GM23338 (cell line): ENCODE measurements at regions not wholly inside any gene's neighbourhood (a gene's known extent, or its start where the extent isn't known, plus 50 kb on each side); places are given as distances from the start of the nearest gene placed in this dataset.

Experiments used
- ATAC-seq: fragments of 200-7000 bp; cut with Tn5 transposase; 3 replicates; pipeline ENCODE4 v1.9.1; 2020
- DNase-seq: peaks from one replicate; pipeline ENCODE4 v3.0.0-alpha.2; 2015; ENCODE audit warnings: low spot score
- H2AFZ ChIP-seq: fragments of 200-600 bp; sonication (generic); 2 replicates; pipeline ENCODE4 v1.8.0; 2016; ENCODE audit warnings: antibody characterized with exemption, mild to moderate bottlenecking, moderate library complexity
- H3F3A ChIP-seq: fragments of 200-600 bp; sonication (generic); replicated peaks from 2 replicates; pipeline ENCODE4 v1.8.0; 2017; ENCODE audit warnings: antibody characterized with exemption, mixed run types, low read depth
- H3K27ac ChIP-seq: fragments of 200-600 bp; sonication (generic); 2 replicates; pipeline ENCODE4 v1.6.1; 2016; ENCODE audit warnings: low read depth
- H3K27me3 ChIP-seq: fragments of 200-600 bp; sonication (generic); 2 replicates; pipeline ENCODE4 v1.8.0; 2016; ENCODE audit warnings: mild to moderate bottlenecking, mixed run types, moderate library complexity; ENCODE audit not compliant: insufficient read depth
- H3K36me3 ChIP-seq: fragments of 200-600 bp; sonication (generic); 2 replicates; pipeline ENCODE4 v1.8.0; 2016; ENCODE audit warnings: mild to moderate bottlenecking; ENCODE audit not compliant: insufficient read depth
- H3K4me1 ChIP-seq: fragments of 200-600 bp; sonication (generic); 2 replicates; pipeline ENCODE4 v1.8.0; 2016; ENCODE audit warnings: mild to moderate bottlenecking, moderate library complexity; ENCODE audit not compliant: insufficient read depth
- H3K4me2 ChIP-seq: fragments of 200-600 bp; sonication (generic); 2 replicates; pipeline ENCODE4 v1.7.1; 2017; ENCODE audit warnings: mixed run types
- H3K4me3 ChIP-seq: fragments of 200-600 bp; sonication (generic); 2 replicates; pipeline ENCODE4 v1.6.1; 2016; ENCODE audit warnings: mixed run types
- H3K79me2 ChIP-seq: fragments of 200-600 bp; sonication (generic); replicated peaks from 2 replicates; pipeline ENCODE4 v1.8.0; 2017; ENCODE audit warnings: mild to moderate bottlenecking; ENCODE audit not compliant: insufficient read depth
- H3K9me2 ChIP-seq: fragments of 200-600 bp; sonication (generic); 2 replicates; pipeline ENCODE4 v1.8.0; 2017; ENCODE audit not compliant: insufficient read depth
- H4K20me1 ChIP-seq: fragments of 200-600 bp; sonication (generic); replicated peaks from 2 replicates; pipeline ENCODE4 v1.8.0; 2017; ENCODE audit warnings: mild to moderate bottlenecking; ENCODE audit not compliant: insufficient read depth
- H3K27ac Mint-ChIP-seq: 2 replicates; pipeline ENCODE4 v1.8.0; 2020; ENCODE audit warnings: inconsistent platforms, mild to moderate bottlenecking, moderate library complexity, mixed read lengths
- H3K27me3 Mint-ChIP-seq: 3 replicates; pipeline ENCODE4 v1.8.0; 2022; ENCODE audit warnings: low read depth, mild to moderate bottlenecking, moderate library complexity, mixed read lengths, inconsistent platforms; ENCODE audit not compliant: insufficient read depth, poor library complexity
- H3K36me3 Mint-ChIP-seq: 3 replicates; pipeline ENCODE4 v1.8.0; 2021; ENCODE audit warnings: low read depth, mild to moderate bottlenecking, inconsistent platforms, moderate library complexity, mixed read lengths
- H3K4me1 Mint-ChIP-seq: 3 replicates; pipeline ENCODE4 v1.8.0; 2020; ENCODE audit warnings: mild to moderate bottlenecking, inconsistent platforms, mixed read lengths
- H3K4me3 Mint-ChIP-seq: 3 replicates; pipeline ENCODE4 v1.8.0; 2021; ENCODE audit warnings: moderate library complexity, mild to moderate bottlenecking, inconsistent platforms, mixed read lengths
- H3K9me3 Mint-ChIP-seq: 3 replicates; pipeline ENCODE4 v1.8.0; 2020; ENCODE audit warnings: moderate library complexity, mild to moderate bottlenecking, inconsistent platforms, mixed read lengths
- CREB1 ChIP-seq: fragments of 250-450 bp; sonication (Bioruptor Pico); IDR thresholded peaks from 2 replicates; pipeline ENCODE4 v1.5.0; 2020; ENCODE audit warnings: low read depth, mild to moderate bottlenecking, moderate library complexity
- CTCF ChIP-seq, 2 experiments: fragments of 200-600 bp in 1 of 2; sonication (generic) in 1 of 2; conservative IDR thresholded peaks; 2 replicates each; pipeline versions ENCODE4 v1.5.1 to v1.6.1; 2016 to 2017; ENCODE audit warnings: antibody characterized with exemption in 2 of 2, low read depth in 2 of 2, mild to moderate bottlenecking in 2 of 2, moderate library complexity in 1 of 2
- ETS1 ChIP-seq: IDR thresholded peaks from 2 replicates; pipeline ENCODE4 v1.6.1; 2016; ENCODE audit warnings: antibody characterized with exemption
- EZH2 ChIP-seq: fragments of 200-600 bp; sonication (generic); IDR thresholded peaks from one replicate; pipeline ENCODE4 v1.8.0; 2017; ENCODE audit warnings: antibody characterized with exemption, mild to moderate bottlenecking, low read depth; ENCODE audit not compliant: unreplicated experiment
- EZH2phosphoT487 ChIP-seq: fragments of 200-600 bp; sonication (generic); IDR thresholded peaks from one replicate; pipeline ENCODE4 v1.8.1; 2018; ENCODE audit warnings: antibody characterized with exemption; ENCODE audit not compliant: unreplicated experiment
- JUNB ChIP-seq: IDR thresholded peaks from one replicate; pipeline ENCODE4 v1.6.1; 2016; ENCODE audit warnings: antibody characterized with exemption; ENCODE audit not compliant: unreplicated experiment
- NANOG ChIP-seq: IDR thresholded peaks from 2 replicates; pipeline ENCODE4 v1.6.1; 2016; ENCODE audit warnings: antibody characterized with exemption, borderline replicate concordance
- STAT1 ChIP-seq: IDR thresholded peaks from one replicate; pipeline ENCODE4 v1.6.1; 2016; ENCODE audit warnings: antibody characterized with exemption; ENCODE audit not compliant: unreplicated experiment
- ZNF331 ChIP-seq: fragments of 250-450 bp; sonication (Bioruptor Pico); IDR thresholded peaks from 2 replicates; pipeline ENCODE4 v1.5.0; 2020; ENCODE audit warnings: low read depth, mild to moderate bottlenecking, moderate library complexity
- TF ChIP-seq, protein P1 (sequence below): fragments of 250-450 bp; sonication (Bioruptor Pico); IDR thresholded peaks from 2 replicates; pipeline ENCODE4 v1.5.0; 2020; ENCODE audit warnings: mild to moderate bottlenecking, moderate library complexity
- TF ChIP-seq, protein P2 (sequence below): IDR thresholded peaks from one replicate; pipeline ENCODE4 v1.6.1; 2018; ENCODE audit warnings: antibody characterized with exemption; ENCODE audit not compliant: unreplicated experiment

DNA sequence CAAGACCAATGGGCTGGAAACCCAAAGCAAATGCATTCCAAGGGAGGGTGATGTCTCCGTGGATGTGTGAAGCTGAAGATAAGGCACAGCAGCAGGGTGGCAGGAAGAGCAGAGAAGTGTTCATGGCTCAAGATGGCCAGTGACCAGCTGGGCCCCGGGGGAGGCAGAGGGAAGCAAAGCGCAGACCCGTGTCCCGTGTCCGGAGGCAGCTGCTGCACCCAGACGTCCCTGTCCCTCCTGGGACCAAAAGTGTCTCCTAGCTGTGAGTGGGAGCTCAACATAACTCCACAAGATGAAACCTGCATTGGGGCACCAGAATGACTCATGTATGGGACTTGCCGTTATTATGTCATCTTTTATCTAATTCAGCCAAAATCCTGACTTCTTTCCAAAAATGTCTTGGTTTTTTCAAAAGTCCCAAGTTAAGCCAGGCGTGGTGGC is 118.2 kb downstream of the RIPK4 start (continued):
- TF ChIP-seq ETS1 (no peak), EZH2 (no peak)

- no peaks in the 10 kb centered on the region for H3F3A ChIP-seq
- H2AFZ ChIP-seq = no peak overlapping the region
- ATAC-seq (no peak), DNase-seq (no peak)
- no peak overlapping the region for H3K27ac Mint-ChIP-seq
- no peaks in the 10 kb centered on the region for H3K36me3 ChIP-seq
- no peaks in the 10 kb centered on the region for H4K20me1 ChIP-seq
- no peak overlapping the region for H3K4me3 Mint-ChIP-seq
- no peaks in the 10 kb centered on the region for H3K9me2 ChIP-seq
- no peaks in the 10 kb centered on the region for H3K79me2 ChIP-seq
- H3K9me3 Mint-ChIP-seq = no peaks in the 10 kb centered on the region
- H3K4me1 ChIP-seq = no peaks in the 10 kb centered on the region
- no peaks in the 10 kb centered on the region for H3K36me3 Mint-ChIP-seq
- peaks cover 4% of the 10 kb centered on the region for H3K27me3 Mint-ChIP-seq
- no peak overlapping the region for H3K27ac ChIP-seq
- no peaks in the 10 kb centered on the region for H3K4me1 Mint-ChIP-seq
- H3K4me3 ChIP-seq = no peak overlapping the region
- no peaks in the 10 kb centered on the region for H3K27me3 ChIP-seq
- no peak overlapping the region for H3K4me2 ChIP-seq
- TF ChIP-seq ZNF331 (CRISPR knock-in tag) (no peak), CTCF (conservative IDR thresholded peaks at IDR 0.05; ENCODE audit: low read depth in 2 of 2) (no peak), EZH2phosphoT487 (no peak), EZH2 (no peak), STAT1 (no peak), CREB1 (CRISPR knock-in tag) (no peak), JUNB (no peak), NANOG (no peak)
- TF ChIP-seq, protein P1, sequence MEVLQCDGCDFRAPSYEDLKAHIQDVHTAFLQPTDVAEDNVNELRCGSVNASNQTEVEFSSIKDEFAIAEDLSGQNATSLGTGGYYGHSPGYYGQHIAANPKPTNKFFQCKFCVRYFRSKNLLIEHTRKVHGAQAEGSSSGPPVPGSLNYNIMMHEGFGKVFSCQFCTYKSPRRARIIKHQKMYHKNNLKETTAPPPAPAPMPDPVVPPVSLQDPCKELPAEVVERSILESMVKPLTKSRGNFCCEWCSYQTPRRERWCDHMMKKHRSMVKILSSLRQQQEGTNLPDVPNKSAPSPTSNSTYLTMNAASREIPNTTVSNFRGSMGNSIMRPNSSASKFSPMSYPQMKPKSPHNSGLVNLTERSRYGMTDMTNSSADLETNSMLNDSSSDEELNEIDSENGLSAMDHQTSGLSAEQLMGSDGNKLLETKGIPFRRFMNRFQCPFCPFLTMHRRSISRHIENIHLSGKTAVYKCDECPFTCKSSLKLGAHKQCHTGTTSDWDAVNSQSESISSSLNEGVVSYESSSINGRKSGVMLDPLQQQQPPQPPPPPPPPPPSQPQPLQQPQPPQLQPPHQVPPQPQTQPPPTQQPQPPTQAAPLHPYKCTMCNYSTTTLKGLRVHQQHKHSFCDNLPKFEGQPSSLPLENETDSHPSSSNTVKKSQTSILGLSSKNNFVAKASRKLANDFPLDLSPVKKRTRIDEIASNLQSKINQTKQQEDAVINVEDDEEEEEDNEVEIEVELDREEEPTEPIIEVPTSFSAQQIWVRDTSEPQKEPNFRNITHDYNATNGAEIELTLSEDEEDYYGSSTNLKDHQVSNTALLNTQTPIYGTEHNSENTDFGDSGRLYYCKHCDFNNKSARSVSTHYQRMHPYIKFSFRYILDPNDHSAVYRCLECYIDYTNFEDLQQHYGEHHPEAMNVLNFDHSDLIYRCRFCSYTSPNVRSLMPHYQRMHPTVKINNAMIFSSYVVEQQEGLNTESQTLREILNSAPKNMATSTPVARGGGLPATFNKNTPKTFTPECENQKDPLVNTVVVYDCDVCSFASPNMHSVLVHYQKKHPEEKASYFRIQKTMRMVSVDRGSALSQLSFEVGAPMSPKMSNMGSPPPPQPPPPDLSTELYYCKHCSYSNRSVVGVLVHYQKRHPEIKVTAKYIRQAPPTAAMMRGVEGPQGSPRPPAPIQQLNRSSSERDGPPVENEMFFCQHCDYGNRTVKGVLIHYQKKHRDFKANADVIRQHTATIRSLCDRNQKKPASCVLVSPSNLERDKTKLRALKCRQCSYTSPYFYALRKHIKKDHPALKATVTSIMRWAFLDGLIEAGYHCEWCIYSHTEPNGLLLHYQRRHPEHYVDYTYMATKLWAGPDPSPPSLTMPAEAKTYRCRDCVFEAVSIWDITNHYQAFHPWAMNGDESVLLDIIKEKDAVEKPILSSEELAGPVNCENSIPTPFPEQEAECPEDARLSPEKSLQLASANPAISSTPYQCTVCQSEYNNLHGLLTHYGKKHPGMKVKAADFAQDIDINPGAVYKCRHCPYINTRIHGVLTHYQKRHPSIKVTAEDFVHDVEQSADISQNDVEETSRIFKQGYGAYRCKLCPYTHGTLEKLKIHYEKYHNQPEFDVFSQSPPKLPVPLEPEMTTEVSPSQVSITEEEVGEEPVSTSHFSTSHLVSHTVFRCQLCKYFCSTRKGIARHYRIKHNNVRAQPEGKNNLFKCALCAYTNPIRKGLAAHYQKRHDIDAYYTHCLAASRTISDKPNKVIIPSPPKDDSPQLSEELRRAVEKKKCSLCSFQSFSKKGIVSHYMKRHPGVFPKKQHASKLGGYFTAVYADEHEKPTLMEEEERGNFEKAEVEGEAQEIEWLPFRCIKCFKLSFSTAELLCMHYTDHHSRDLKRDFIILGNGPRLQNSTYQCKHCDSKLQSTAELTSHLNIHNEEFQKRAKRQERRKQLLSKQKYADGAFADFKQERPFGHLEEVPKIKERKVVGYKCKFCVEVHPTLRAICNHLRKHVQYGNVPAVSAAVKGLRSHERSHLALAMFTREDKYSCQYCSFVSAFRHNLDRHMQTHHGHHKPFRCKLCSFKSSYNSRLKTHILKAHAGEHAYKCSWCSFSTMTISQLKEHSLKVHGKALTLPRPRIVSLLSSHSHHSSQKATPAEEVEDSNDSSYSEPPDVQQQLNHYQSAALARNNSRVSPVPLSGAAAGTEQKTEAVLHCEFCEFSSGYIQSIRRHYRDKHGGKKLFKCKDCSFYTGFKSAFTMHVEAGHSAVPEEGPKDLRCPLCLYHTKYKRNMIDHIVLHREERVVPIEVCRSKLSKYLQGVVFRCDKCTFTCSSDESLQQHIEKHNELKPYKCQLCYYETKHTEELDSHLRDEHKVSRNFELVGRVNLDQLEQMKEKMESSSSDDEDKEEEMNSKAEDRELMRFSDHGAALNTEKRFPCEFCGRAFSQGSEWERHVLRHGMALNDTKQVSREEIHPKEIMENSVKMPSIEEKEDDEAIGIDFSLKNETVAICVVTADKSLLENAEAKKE = no peak
- TF ChIP-seq, protein P2, sequence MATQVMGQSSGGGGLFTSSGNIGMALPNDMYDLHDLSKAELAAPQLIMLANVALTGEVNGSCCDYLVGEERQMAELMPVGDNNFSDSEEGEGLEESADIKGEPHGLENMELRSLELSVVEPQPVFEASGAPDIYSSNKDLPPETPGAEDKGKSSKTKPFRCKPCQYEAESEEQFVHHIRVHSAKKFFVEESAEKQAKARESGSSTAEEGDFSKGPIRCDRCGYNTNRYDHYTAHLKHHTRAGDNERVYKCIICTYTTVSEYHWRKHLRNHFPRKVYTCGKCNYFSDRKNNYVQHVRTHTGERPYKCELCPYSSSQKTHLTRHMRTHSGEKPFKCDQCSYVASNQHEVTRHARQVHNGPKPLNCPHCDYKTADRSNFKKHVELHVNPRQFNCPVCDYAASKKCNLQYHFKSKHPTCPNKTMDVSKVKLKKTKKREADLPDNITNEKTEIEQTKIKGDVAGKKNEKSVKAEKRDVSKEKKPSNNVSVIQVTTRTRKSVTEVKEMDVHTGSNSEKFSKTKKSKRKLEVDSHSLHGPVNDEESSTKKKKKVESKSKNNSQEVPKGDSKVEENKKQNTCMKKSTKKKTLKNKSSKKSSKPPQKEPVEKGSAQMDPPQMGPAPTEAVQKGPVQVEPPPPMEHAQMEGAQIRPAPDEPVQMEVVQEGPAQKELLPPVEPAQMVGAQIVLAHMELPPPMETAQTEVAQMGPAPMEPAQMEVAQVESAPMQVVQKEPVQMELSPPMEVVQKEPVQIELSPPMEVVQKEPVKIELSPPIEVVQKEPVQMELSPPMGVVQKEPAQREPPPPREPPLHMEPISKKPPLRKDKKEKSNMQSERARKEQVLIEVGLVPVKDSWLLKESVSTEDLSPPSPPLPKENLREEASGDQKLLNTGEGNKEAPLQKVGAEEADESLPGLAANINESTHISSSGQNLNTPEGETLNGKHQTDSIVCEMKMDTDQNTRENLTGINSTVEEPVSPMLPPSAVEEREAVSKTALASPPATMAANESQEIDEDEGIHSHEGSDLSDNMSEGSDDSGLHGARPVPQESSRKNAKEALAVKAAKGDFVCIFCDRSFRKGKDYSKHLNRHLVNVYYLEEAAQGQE = no peak
Observed at GRCh38 chr21:41647806-41648561, 118.9 kb downstream of the RIPK4 start.
